Gastroesophageal sphincter (tissue), 4 donors: ENCODE measurements at regions not wholly inside any gene's neighbourhood (a gene's known extent, or its start where the extent isn't known, plus 50 kb on each side); places are given as distances from the start of the nearest gene placed in this dataset.

ENCODE experiments used
- ATAC-seq: fragments of 150-250 bp; one replicate; pipeline ENCODE4 v1.9.1; 2016; ENCODE audit warnings: mild to moderate bottlenecking, moderate library complexity
- H3K27ac ChIP-seq, 4 donors: fragments of 200-600 bp; sonication (generic) in 3 of 4; 1 replicate in 3 of 4; 2 replicates in 1 of 4; pipeline ENCODE4 v1.5.1; 2016 to 2019
- H3K27me3 ChIP-seq: fragments of 200-600 bp; sonication (generic); one replicate; pipeline ENCODE4 v1.5.1; 2019
- H3K36me3 ChIP-seq, 2 donors: fragments of 200-600 bp; sonication (generic); one replicate each; pipeline ENCODE4 v1.5.1; 2019; ENCODE audit warnings: control low read depth in 1 of 2
- H3K4me1 ChIP-seq, 3 donors: fragments of 200-600 bp; sonication (generic); 1 replicate in 2 of 3; 2 replicates in 1 of 3; pipeline ENCODE4 v1.5.1; 2016 to 2019; ENCODE audit warnings: control low read depth in 2 of 3
- H3K4me3 ChIP-seq, 2 donors: fragments of 200-600 bp; sonication (generic); one replicate each; pipeline ENCODE4 v1.5.1; 2019; ENCODE audit warnings: mild to moderate bottlenecking in 1 of 2, moderate library complexity in 1 of 2
- H3K9me3 ChIP-seq, 3 donors: fragments of 200-600 bp; sonication (generic); one replicate each; pipeline ENCODE4 v1.5.1; 2017 to 2019; ENCODE audit warnings: control low read depth in 2 of 3
- CTCF ChIP-seq, 4 experiments: fragments of 200-600 bp in 2 of 4; fragments of 450-650 bp in 2 of 4; sonication (generic) in 1 of 4; IDR thresholded peaks; one replicate each; pipeline ENCODE4 v1.5.1; 2017 to 2019; ENCODE audit warnings: antibody characterized with exemption in 4 of 4, mild to moderate bottlenecking in 2 of 4, moderate library complexity in 2 of 4
- EP300 ChIP-seq: sonication (generic); formaldehyde crosslinking; IDR thresholded peaks from one replicate; pipeline ENCODE4 v1.6.1; 2017; ENCODE audit warnings: antibody characterized with exemption, mild to moderate bottlenecking
- POLR2A ChIP-seq, 2 donors: fragments of 450-650 bp; IDR thresholded peaks; one replicate each; pipeline ENCODE4 v1.6.1; 2017; ENCODE audit warnings: antibody characterized with exemption in 2 of 2, mild to moderate bottlenecking in 2 of 2, moderate library complexity in 1 of 2
- POLR2AphosphoS5 ChIP-seq: sonication (generic); formaldehyde crosslinking; IDR thresholded peaks from one replicate; pipeline ENCODE4 v1.6.1; 2017; ENCODE audit warnings: antibody characterized with exemption
- WGBS, 2 donors: methylation state at CpG; one replicate each; pipeline ENCODE4 v1.1.5; 2018; ENCODE audit warnings: low coverage in 1 of 2; 5-methylcytosine and 5-hydroxymethylcytosine counted together

DNA sequence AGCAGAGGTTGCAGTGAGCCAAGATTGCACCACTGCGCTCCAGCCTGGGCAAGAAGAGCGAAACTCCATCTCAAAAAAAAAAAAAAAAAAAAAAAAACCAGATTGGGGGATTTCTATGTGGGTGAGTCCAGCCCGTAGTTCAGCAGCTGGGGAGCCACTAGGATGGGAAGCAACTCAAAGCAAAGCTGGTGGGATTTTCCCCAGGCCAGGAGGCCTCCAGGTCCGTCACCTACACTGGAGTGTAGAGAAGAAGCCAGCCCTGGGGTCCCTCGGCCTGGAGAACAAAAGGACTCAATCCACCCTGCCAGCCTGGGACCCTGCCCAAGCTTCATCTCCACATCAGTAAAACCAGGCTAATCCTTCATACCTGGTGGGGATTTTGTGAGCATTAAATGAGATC is 121.3 kb upstream of the CACNA1A start:
- whole genome bisulfite sequencing, 2 donors: 48 to 53% methylated on average over 3 of the region's 5 CpGs

GRCh38 chr19:13623716-13624710 is 117.7 kb upstream of the CACNA1A start:
- no peaks in the 10 kb centered on the region for H3K4me1 ChIP-seq
- ATAC-seq: no peak
- H3K27me3 ChIP-seq: peaks cover 94% of the 10 kb centered on the region
- TF ChIP-seq POLR2AphosphoS5: no peak
- no peak for TF ChIP-seq CTCF (IDR thresholded peaks at IDR 0.05)
- no peak for TF ChIP-seq POLR2A (IDR thresholded peaks at IDR 0.05)
- no peak for TF ChIP-seq EP300
- H3K27ac ChIP-seq: no peak overlapping the region
- H3K9me3 ChIP-seq: no peaks in the 10 kb centered on the region
- H3K4me3 ChIP-seq: no peak overlapping the region
- 14 to 17% methylated on average over 14 to 16 of the region's 28 CpGs for WGBS, 2 donors
- no peaks in the 10 kb centered on the region for H3K36me3 ChIP-seq

More for the DNA sequence above, 121.3 kb upstream of the CACNA1A start:
- no peaks in the 10 kb centered on the region for H3K9me3 ChIP-seq
- no peak for TF ChIP-seq POLR2A (IDR thresholded peaks at IDR 0.05)
- no peak overlapping the region for H3K27ac ChIP-seq
- no peak overlapping the region for H3K4me3 ChIP-seq
- ATAC-seq: no peak
- H3K36me3 ChIP-seq: no peaks in the 10 kb centered on the region
- peaks cover 81% of the 10 kb centered on the region for H3K27me3 ChIP-seq
- H3K4me1 ChIP-seq: no peaks in the 10 kb centered on the region

DNA sequence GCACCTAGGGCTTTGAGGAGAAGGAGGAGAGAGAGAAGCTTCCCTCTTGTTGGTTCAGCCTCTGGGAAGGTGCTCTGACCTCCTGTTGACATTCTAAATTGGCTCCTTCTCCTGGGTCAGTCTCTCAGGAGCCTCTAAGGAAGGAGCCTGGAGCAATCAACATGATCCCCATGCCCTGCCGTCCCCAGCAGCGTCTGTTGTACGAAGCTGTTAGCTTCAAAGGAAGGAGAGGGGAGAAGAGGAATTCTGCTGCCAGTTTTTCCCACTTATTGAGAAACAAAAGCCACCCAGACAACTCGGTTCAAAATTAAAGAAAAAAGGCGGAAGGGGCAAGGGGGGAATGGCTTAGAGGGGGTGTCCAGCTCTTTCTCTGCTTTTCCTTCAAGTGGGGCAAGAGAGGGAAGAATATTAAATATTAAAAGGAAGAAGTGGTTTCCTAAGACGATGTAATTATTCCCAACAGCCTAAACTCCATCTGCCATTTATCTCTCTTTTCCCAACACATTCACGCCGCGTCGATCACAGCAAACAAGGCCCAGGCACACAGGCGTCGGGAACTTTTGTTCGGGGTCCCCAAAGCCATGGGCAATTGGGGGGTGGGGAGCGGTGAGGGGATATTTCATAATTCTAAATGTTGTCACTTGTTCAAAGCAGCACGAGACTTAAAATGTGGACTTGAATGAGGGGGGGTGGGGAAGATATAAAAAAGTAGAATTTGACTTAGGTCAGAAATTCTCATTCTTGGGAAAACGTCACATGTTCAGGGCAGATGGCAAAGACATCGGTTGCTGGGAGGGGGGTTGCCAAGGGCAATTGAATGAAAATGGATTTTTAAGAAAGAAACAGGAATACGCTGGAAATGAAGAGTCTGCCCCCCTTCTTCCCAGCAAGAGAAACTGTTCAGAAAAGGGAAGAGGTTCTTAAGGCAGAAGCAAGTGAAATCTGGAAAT is 116.8 kb upstream of the CACNA1A start:
- no peaks in the 10 kb centered on the region for H3K36me3 ChIP-seq
- 23 to 41% methylated on average over 9 to 17 of the region's 18 CpGs for WGBS, 2 donors
- ATAC-seq: no peak
- H3K4me3 ChIP-seq: no peak overlapping the region
- H3K27ac ChIP-seq: no peak overlapping the region
- TF ChIP-seq EP300 (no peak), POLR2AphosphoS5 (no peak), CTCF (IDR thresholded peaks at IDR 0.05) (no peak), POLR2A (IDR thresholded peaks at IDR 0.05) (no peak)
- peaks cover 89% of the 10 kb centered on the region for H3K27me3 ChIP-seq
- H3K4me1 ChIP-seq: no peaks in the 10 kb centered on the region
- H3K9me3 ChIP-seq: no peaks in the 10 kb centered on the region

DNA sequence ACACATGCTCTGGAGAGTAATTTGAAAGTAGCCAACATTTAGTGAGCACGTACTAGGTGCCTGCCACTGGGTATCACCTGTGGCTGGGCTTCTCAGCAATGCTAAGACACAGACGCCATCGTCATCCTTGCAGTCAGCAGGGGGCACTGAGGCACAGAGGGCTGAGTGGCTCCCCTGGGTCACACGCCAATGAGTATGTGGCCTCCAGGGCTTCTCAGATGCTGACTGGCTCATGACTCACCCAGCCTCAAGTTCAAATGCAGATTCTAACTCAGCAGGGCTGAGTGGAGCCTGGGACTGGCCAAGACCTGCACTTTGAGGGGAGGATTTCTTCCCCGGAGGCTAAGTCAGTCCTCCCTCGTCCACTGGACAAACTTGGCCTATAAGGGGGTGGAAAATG is 115.1 kb upstream of the CACNA1A start:
- H3K9me3 ChIP-seq: no peaks in the 10 kb centered on the region
- 60 to 90% methylated on average over 1 to 2 of the region's 6 CpGs for WGBS, 2 donors
- no peaks in the 10 kb centered on the region for H3K4me1 ChIP-seq
- TF ChIP-seq POLR2A (IDR thresholded peaks at IDR 0.05): no peak
- no peak for TF ChIP-seq EP300
- no peak for TF ChIP-seq CTCF (IDR thresholded peaks at IDR 0.05)
- no peak overlapping the region for H3K27ac ChIP-seq
- H3K27me3 ChIP-seq: peaks cover 88% of the 10 kb centered on the region
- no peak for ATAC-seq
- no peak overlapping the region for H3K4me3 ChIP-seq
- H3K36me3 ChIP-seq: no peaks in the 10 kb centered on the region

GRCh38 chr19:13619203-13619632 is 112.9 kb upstream of the CACNA1A start:
- Histone ChIP-seq H3K9me3 (no peaks in the 10 kb centered on the region), H3K4me3 (no peak overlapping the region), H3K27me3 (peaks cover 76% of the 10 kb centered on the region), H3K4me1 (no peaks in the 10 kb centered on the region), H3K36me3 (no peaks in the 10 kb centered on the region), H3K27ac (no peak overlapping the region)
- TF ChIP-seq POLR2A (IDR thresholded peaks at IDR 0.05) (no peak), POLR2AphosphoS5 (no peak), CTCF (IDR thresholded peaks at IDR 0.05) (no peak), EP300 (no peak)
- ATAC-seq: no peak
